Muscle of back (tissue), 3 donors: ENCODE measurements at regions not wholly inside any gene's neighbourhood (a gene's known extent, or its start where the extent isn't known, plus 50 kb on each side); places are given as distances from the start of the nearest gene placed in this dataset.
"Not testable (repeated sequence)": the region's sequence is repeated elsewhere in the genome, so short reads cannot be mapped to it uniquely, and the experiment has no call there.

Experiments used
- DNase-seq, 3 donors: peaks; one replicate each; pipeline versions ENCODE4 v3.0.0 to v3.0.0-alpha.2; 2013

- no peak for DNase-seq
Measured at GRCh38 chr6:43937236-43938177, 167.5 kb downstream of the VEGFA start.

GRCh38 chr6:43936476-43936875 is 166.5 kb downstream of the VEGFA start:
- no peak for DNase-seq

DNA sequence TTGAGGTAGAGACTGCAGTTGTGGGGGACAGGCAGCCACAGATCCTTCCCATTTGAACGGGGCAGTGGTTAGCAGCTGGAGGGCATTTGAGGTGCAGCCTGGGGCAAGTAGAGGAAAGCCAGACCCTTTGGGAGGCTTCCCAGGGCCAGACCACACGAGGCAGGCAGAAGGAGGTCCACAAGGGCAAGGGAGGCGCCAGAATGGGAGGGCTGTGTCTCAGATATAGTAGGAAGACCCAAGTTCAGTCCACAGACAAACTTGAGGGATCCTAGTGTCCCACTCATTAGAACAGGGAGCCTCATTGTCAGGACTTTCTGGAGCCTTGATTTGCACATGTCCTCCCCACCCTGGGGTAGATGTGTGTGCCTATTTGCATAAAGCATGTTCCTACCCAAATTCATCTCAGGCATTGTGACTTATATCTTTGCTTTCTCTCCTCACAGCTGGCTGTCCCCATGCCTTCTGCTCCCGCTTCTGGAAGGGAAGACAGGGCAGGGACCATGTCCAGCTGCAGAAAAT is 166.0 kb downstream of the VEGFA start:
- DNase-seq, result no peak

GRCh38 chr6:43934803-43935602 is 165.0 kb downstream of the VEGFA start:
- DNase-seq, result no peak

DNA sequence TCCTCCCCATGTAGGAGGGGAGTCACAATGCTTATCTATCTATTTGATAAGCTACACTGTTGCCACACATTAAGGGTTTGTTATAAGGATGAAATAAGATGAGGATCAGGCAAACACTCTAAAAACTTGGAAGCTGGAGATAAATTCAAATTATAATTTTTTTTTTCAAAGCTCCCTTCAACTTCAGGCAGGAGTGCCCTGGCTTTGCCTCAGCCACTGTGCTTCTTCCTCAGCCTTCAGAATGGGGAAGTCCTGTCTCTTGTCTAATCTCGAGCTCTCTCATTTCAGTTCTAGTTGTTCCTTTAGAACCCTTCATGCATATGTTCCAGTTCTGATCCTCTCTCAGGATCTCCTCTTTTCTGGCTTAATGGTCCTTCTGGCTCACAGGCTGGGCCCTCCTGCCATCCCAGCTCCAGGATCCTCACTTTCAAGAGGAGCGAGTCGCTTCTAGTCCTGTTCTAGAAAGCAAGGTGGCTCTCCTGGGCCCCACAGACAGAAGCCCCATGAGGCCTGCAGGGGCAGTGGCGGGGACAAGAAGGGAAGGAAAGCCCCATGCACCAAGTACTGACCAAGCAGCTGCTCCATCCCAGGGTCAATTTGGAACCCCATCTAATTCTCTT is 164.3 kb downstream of the VEGFA start:
- DNase-seq, result no peak

GRCh38 chr6:43933148-43933885 is 163.3 kb downstream of the VEGFA start:
- peak in 1 of 3 donors; percentile 35 for DNase-seq

- DNase-seq, result no peak
Measured at GRCh38 chr6:43932259-43933147, 162.5 kb downstream of the VEGFA start.

DNA sequence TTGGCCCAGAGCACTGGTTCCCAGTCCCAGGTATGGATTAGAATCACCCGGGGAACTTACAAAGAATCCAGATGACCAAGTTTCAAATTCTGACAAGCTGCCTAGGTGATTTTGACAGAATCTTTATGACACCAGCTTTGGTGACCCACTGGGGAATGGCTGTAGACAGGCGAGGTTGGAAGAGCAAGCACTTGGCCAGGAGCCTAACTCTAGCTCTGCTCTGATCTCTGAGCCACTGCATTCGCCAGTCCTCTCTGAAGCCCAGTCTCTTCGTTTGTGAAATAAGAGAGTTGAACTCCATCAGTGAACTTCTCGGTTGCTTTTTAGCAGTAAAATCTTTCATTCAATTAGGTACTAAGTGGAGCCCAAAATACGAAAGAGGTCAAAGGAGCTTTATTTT is 161.2 kb downstream of the VEGFA start:
- no peak for DNase-seq

GRCh38 chr6:43930440-43931154 is 160.6 kb downstream of the VEGFA start:
- DNase-seq, result no peak

GRCh38 chr6:43929511-43929910 is 159.5 kb downstream of the VEGFA start:
- DNase-seq, result no peak

DNA sequence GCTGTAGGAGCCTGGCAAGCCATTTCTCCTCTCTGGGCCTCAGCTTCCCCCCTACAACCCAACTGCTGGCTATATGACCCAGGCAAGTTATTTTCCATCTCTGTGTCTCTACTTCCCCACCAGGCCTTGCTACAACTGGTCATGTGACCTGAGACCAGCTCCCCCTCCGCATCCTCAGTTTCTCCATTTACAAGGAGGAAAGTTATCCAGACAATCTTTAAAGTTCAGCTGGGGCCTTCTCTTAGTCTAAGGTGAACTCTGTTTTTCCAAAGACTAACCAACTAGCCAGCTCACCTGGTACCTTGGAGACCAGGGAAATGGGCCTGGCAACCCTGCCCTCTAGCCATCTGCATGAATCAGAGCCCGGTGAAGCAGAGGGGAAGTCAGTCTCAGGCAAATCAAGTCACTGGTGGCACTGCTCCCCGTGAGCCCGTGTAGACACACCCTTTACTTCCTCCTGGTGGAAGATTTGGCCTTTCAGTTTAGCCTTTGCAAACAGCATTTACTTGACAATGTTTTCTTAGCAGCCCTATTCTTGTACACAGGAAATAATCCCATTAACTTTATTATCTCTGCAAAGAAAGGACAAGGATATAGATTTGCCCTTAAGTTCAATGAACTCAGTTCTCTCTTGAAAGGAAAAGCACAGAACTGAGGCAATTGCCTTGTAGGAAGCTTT is 157.7 kb downstream of the VEGFA start:
- no peak for DNase-seq

DNA sequence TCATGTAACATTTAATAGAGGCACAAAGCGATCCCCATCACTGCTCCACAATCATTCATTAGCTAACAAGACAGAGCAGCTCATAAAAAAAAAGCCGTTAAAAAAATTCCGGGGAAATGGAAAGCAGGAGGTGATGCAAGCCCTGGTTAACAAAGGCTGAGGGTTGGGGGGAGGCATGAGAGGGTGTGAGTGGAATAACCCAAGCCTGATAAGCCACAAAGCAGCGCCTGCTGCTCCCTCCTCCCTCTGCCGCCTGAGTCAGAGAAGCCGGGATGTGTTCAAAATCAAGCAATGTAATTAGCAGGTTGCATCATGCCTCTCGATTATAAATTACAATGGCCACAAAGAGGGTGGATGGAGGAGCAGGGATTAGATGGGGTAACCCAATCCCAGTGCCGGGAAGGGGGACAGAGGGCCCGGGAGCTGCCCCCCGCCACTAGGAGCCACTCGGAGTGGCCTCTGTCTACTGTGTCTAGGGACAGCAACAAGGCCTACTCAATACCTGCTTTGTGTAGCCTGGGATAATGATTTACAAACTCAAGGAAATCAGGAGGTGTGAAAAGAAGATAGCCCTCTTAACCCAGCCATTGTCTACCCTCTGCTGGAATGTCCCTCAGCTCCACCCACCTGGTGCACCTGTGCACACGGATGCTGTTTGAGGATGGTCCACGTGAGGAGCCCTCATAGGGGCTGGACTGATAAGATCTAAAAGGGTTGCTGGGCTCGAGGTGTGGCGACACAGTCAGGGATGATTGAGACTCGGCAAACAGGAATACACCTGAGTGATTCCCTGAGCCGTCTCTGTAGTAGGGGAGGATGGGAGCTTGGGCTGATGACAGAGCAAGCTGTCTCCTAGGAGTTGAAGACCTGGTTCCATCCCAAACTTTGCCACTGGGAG is 156.9 kb downstream of the VEGFA start:
- peak in 1 of 3 donors; percentile 94 for DNase-seq

DNA sequence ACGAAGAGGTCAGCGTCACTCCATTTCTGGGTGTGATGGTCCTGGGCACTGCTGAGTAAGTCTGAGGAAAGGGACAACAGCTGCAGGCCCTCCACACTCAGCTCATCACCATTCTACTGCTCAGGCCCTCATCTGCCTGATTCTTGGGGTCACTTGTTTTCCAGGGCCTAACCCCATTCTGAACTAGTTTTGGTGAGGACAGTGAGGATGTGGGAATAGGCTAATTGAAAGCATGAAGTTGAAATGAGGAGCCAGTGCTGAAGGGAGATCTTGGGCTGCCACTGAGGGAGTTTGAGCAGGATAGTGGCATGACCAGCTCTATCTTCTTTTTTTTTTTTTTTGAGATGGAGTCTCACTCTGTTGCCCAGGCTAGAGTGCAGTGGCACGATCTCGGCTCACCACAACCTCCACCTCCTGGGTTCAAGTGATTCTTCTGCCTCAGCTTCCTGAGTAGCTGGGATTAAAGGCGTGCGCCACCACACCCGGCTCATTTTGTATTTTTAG is 155.7 kb downstream of the VEGFA start:
- DNase-seq, result not testable (repeated sequence)

- DNase-seq, result no peak
Measured at GRCh38 chr6:43924222-43924702, 154.3 kb downstream of the VEGFA start.

DNA sequence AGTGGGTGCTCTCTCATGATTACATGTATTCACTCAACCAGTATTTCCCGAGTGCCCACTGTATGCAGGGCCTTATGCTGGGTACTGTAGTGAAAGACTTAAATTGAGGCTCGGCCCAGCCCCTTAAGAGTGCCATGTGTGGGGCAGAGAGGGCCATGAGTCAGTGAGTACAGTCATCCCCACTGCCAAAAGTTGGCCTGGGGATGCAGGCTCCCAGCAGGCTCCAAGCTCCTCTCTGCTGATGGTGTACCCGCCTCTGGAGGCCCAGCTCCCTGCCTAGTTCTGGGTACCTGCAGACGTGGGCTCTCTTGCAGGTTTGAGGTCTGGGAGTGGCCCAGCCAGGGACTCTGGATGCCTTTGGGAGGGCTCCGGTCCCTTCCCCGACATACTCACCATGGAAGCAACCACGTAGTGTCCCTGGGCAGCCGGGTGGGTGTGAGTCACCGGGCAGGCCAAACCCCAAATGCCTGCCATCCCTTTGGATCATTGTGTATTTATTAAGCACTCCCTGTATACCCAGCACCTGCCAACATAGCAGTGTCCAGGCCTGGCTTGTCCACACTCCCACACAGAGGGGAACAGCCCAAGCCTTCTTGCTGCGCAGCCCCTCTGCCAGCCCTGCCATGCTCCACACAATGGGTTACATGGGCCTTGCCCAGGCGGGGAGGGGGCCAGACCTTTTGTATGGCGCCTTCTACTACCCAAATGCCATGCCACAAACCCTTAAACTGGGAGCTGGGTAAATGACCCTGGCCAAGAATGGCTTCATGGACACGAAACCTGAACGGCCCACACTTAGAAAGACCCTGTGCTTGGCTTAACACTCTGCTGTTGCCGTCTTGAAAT is 153.6 kb downstream of the VEGFA start:
- no peak for DNase-seq
